Loucy (cell line): ENCODE measurements at regions not wholly inside any gene's neighbourhood (a gene's known extent, or its start where the extent isn't known, plus 50 kb on each side); places are given as distances from the start of the nearest gene placed in this dataset.
"Not testable (repeated sequence)": the region's sequence is repeated elsewhere in the genome, so short reads cannot be mapped to it uniquely, and the experiment has no call there.

Experiments
- EZH2phosphoT487 ChIP-seq: fragments of 200-600 bp; IDR thresholded peaks from 2 replicates; pipeline ENCODE4 v1.6.1; 2018; ENCODE audit warnings: antibody characterized with exemption, mild to moderate bottlenecking, moderate library complexity, borderline replicate concordance
- TF ChIP-seq, protein P1 (sequence below): fragments of 200-600 bp; sonication (generic); conservative IDR thresholded peaks from 2 replicates; pipeline ENCODE4 v1.5.1; 2014; ENCODE audit warnings: mild to moderate bottlenecking, antibody characterized with exemption, low read length

DNA sequence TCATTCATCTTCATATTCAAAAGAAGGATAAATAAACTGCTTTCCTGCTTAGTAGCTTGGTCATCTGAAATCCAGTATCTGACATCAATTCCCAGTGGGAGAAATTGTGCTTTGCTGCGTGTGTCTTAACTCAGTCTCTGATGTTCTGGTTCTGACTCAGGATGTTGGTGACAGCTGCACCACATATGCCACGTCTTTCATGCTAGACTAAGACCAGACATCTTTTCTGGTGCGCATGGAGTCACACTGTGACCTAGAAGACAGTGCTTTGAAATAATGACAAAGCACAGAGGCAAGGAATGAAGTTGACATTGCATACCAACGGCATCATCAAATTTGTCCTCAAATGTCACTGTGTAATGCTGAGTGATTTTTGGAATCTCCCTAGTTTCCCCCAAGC, 308.8 kb upstream of the PLGLB1 start:
- TF ChIP-seq, protein P1, sequence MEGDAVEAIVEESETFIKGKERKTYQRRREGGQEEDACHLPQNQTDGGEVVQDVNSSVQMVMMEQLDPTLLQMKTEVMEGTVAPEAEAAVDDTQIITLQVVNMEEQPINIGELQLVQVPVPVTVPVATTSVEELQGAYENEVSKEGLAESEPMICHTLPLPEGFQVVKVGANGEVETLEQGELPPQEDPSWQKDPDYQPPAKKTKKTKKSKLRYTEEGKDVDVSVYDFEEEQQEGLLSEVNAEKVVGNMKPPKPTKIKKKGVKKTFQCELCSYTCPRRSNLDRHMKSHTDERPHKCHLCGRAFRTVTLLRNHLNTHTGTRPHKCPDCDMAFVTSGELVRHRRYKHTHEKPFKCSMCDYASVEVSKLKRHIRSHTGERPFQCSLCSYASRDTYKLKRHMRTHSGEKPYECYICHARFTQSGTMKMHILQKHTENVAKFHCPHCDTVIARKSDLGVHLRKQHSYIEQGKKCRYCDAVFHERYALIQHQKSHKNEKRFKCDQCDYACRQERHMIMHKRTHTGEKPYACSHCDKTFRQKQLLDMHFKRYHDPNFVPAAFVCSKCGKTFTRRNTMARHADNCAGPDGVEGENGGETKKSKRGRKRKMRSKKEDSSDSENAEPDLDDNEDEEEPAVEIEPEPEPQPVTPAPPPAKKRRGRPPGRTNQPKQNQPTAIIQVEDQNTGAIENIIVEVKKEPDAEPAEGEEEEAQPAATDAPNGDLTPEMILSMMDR: not testable (repeated sequence)
- not testable (repeated sequence) for TF ChIP-seq EZH2phosphoT487
